Loucy (cell line): ENCODE measurements at regions not wholly inside any gene's neighbourhood (a gene's known extent, or its start where the extent isn't known, plus 50 kb on each side); places are given as distances from the start of the nearest gene placed in this dataset.

Experiments used
- CTCF ChIP-seq: fragments of 200-600 bp; sonication (generic); conservative IDR thresholded peaks from 2 replicates; pipeline ENCODE4 v1.5.1; 2014; ENCODE audit warnings: mild to moderate bottlenecking, antibody characterized with exemption, low read length
- EZH2phosphoT487 ChIP-seq: fragments of 200-600 bp; IDR thresholded peaks from 2 replicates; pipeline ENCODE4 v1.6.1; 2018; ENCODE audit warnings: antibody characterized with exemption, mild to moderate bottlenecking, moderate library complexity, borderline replicate concordance

- no peak for TF ChIP-seq CTCF
- TF ChIP-seq EZH2phosphoT487, result no peak
Observed at GRCh38 chr6:170018422-170018935, 267.1 kb downstream of the ERMARD start.
